ENCODE measurements at regions not wholly inside any gene's neighbourhood (a gene's known extent, or its start where the extent isn't known, plus 50 kb on each side); places are given as distances from the start of the nearest gene placed in this dataset.

- TF ChIP-seq POLR2A (IDR thresholded peaks at IDR 0.05) = no peak
- TF ChIP-seq POLR2AphosphoS5 (IDR thresholded peaks at IDR 0.05) = no peak
- no peak for TF ChIP-seq EP300 (IDR thresholded peaks at IDR 0.05)
- no peak for TF ChIP-seq CTCF (IDR thresholded peaks at IDR 0.05)
- no peak for ATAC-seq (ENCODE audit: low FRiP score in 2 of 2)
- WGBS, 2 donors = 58 to 62% methylated on average over 1 of the region's 1 CpG
Measured at GRCh38 chr3:146823622-146824021, 218.5 kb upstream of the PLSCR5 start.

GRCh38 chr3:146818866-146819265 lies 213.7 kb upstream of the PLSCR5 start:
- Histone ChIP-seq H3K27ac (no peak overlapping the region), H3K4me1 (no peaks in the 10 kb centered on the region), H3K36me3 (no peaks in the 10 kb centered on the region), H3K4me3 (no peak overlapping the region), H3K27me3 (no peaks in the 10 kb centered on the region), H3K9me3 (no peaks in the 10 kb centered on the region)
- TF ChIP-seq CTCF (IDR thresholded peaks at IDR 0.05) (no peak), POLR2AphosphoS5 (IDR thresholded peaks at IDR 0.05) (no peak), EP300 (IDR thresholded peaks at IDR 0.05) (no peak), POLR2A (IDR thresholded peaks at IDR 0.05) (no peak)
- no peak for DNase-seq
- no peak for ATAC-seq (ENCODE audit: low FRiP score in 2 of 2)
- WGBS, 2 donors = 67 to 73% methylated on average over 3 of the region's 3 CpGs

More at GRCh38 chr3:146823622-146824021, 218.5 kb upstream of the PLSCR5 start:
- H3K27ac ChIP-seq = no peak overlapping the region
- H3K27me3 ChIP-seq = no peaks in the 10 kb centered on the region
- no peaks in the 10 kb centered on the region for H3K4me1 ChIP-seq
- H3K9me3 ChIP-seq = no peaks in the 10 kb centered on the region
- no peaks in the 10 kb centered on the region for H3K36me3 ChIP-seq
- DNase-seq = no peak
- no peak overlapping the region for H3K4me3 ChIP-seq

- ATAC-seq (ENCODE audit: low FRiP score in 2 of 2) = no peak
- no peak overlapping the region for H3K27ac ChIP-seq
- H3K4me3 ChIP-seq = no peak overlapping the region
- no peak for TF ChIP-seq POLR2A (IDR thresholded peaks at IDR 0.05)
- no peak for TF ChIP-seq POLR2AphosphoS5 (IDR thresholded peaks at IDR 0.05)
- TF ChIP-seq CTCF (IDR thresholded peaks at IDR 0.05) = no peak
- no peak for TF ChIP-seq EP300 (IDR thresholded peaks at IDR 0.05)
- H3K27me3 ChIP-seq = no peaks in the 10 kb centered on the region
- DNase-seq = no peak
- no peaks in the 10 kb centered on the region for H3K4me1 ChIP-seq
- H3K36me3 ChIP-seq = no peaks in the 10 kb centered on the region
- WGBS, 2 donors = 66 to 70% methylated on average over 4 of the region's 4 CpGs
- no peaks in the 10 kb centered on the region for H3K9me3 ChIP-seq
Measured at GRCh38 chr3:146818301-146818700, 213.2 kb upstream of the PLSCR5 start.

- 63 to 66% methylated on average over 2 of the region's 2 CpGs for WGBS, 2 donors
- no peak for DNase-seq
- Histone ChIP-seq H3K4me1 (no peaks in the 10 kb centered on the region), H3K9me3 (no peaks in the 10 kb centered on the region), H3K27ac (no peak overlapping the region), H3K27me3 (no peaks in the 10 kb centered on the region), H3K36me3 (no peaks in the 10 kb centered on the region), H3K4me3 (no peak overlapping the region)
- no peak for TF ChIP-seq CTCF (IDR thresholded peaks at IDR 0.05)
- no peak for TF ChIP-seq POLR2A (IDR thresholded peaks at IDR 0.05)
- no peak for TF ChIP-seq POLR2AphosphoS5 (IDR thresholded peaks at IDR 0.05)
- no peak for TF ChIP-seq EP300 (IDR thresholded peaks at IDR 0.05)
- no peak for ATAC-seq (ENCODE audit: low FRiP score in 2 of 2)
Measured at GRCh38 chr3:146817704-146818103, 212.6 kb upstream of the PLSCR5 start.

DNA sequence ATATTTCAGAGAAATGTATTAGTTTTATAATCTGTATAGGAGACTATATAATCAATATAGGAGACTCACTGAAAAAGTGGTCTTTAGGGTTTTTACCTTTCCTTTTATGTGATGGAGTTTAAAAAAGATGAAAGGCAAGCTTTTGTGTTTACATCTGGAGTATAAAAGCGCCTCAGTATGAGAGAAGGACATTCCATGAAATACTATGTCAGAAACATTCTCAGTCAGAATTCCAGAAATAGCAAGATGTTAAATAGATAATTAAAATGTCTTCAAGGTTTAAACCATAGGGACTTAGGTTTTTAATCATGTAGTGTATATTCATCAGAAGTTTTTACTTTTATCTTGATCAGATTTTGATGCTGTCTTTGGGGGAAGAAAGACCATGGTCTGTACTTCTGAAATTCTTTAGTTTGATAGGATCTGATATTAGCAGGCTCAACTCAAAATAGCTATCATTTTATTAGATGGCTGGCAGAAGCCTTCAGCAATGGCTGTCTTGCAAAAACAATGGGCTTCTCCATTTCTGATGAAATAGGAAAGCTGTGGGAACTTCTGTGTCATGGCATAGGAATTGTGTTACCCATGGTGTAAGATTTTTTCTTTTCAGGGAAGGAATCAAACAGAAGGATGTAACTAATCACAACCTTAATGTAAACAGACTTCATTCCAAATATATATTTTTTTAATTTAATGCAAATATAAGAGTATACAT lies 209.6 kb upstream of the PLSCR5 start:
- H3K4me3 ChIP-seq = no peak overlapping the region
- H3K27me3 ChIP-seq = no peaks in the 10 kb centered on the region
- H3K4me1 ChIP-seq = no peaks in the 10 kb centered on the region
- no peaks in the 10 kb centered on the region for H3K9me3 ChIP-seq
- H3K27ac ChIP-seq = no peak overlapping the region
- WGBS, 2 donors = 45 to 72% methylated on average over 1 of the region's 1 CpG
- ATAC-seq (ENCODE audit: low FRiP score in 2 of 2) = no peak
- H3K36me3 ChIP-seq = no peaks in the 10 kb centered on the region
- TF ChIP-seq EP300 (IDR thresholded peaks at IDR 0.05) (no peak), POLR2AphosphoS5 (IDR thresholded peaks at IDR 0.05) (no peak)
- no peak for DNase-seq
